HEK293 (cell line): ENCODE measurements at regions not wholly inside any gene's neighbourhood (a gene's known extent, or its start where the extent isn't known, plus 50 kb on each side); places are given as distances from the start of the nearest gene placed in this dataset.

Experiments used
- PRDM4 ChIP-seq: fragments of 450-650 bp; formaldehyde crosslinking; IDR thresholded peaks from 2 replicates; pipeline ENCODE4 v1.5.1; 2017; ENCODE audit warnings: missing biosample characterization, missing genetic modification characterization
- YY1 ChIP-seq: fragments of 450-650 bp; formaldehyde crosslinking; IDR thresholded peaks from 2 replicates; pipeline ENCODE4 v1.5.1; 2018; ENCODE audit warnings: missing biosample characterization, missing genetic modification characterization
- ZBTB11 ChIP-seq: fragments of 450-650 bp; formaldehyde crosslinking; conservative IDR thresholded peaks from 2 replicates; pipeline ENCODE4 v1.5.1; 2016; ENCODE audit warnings: low read depth, missing biosample characterization, missing genetic modification characterization
- ZNF121 ChIP-seq: fragments of 450-650 bp; formaldehyde crosslinking; IDR thresholded peaks from 2 replicates; pipeline ENCODE4 v1.5.1; 2016; ENCODE audit warnings: missing biosample characterization, missing genetic modification characterization
- ZNF239 ChIP-seq: fragments of 450-650 bp; formaldehyde crosslinking; IDR thresholded peaks from 2 replicates; pipeline ENCODE4 v1.5.1; 2016; ENCODE audit warnings: missing biosample characterization, missing genetic modification characterization
- ZNF274 ChIP-seq, 2 experiments: fragments of 200-500 bp in 1 of 2; fragments of 450-650 bp in 1 of 2; sonication (Bioruptor generic) in 1 of 2; formaldehyde crosslinking in 1 of 2; IDR thresholded peaks; 2 replicates each; pipeline versions ENCODE4 v1.5.1 to v1.6.1; 2014 to 2016; ENCODE audit warnings: borderline replicate concordance in 1 of 2, inconsistent platforms in 1 of 2, low read length in 1 of 2, missing biosample characterization in 1 of 2, missing genetic modification characterization in 1 of 2
- ZNF610 ChIP-seq: fragments of 450-650 bp; formaldehyde crosslinking; IDR thresholded peaks from 2 replicates; pipeline ENCODE4 v1.5.1; 2016; ENCODE audit warnings: missing biosample characterization, missing genetic modification characterization, borderline replicate concordance
- ZNF768 ChIP-seq: fragments of 450-650 bp; formaldehyde crosslinking; IDR thresholded peaks from 2 replicates; pipeline ENCODE4 v1.5.1; 2018; ENCODE audit warnings: missing biosample characterization, mild to moderate bottlenecking, missing genetic modification characterization
- ZNF792 ChIP-seq: fragments of 450-650 bp; formaldehyde crosslinking; IDR thresholded peaks from 2 replicates; pipeline ENCODE4 v1.5.1; 2016; ENCODE audit warnings: missing biosample characterization, missing genetic modification characterization
- ZSCAN23 ChIP-seq: fragments of 450-650 bp; formaldehyde crosslinking; IDR thresholded peaks from 2 replicates; pipeline ENCODE4 v1.5.1; 2016; ENCODE audit warnings: missing biosample characterization, missing genetic modification characterization
- TF ChIP-seq, protein P1 (sequence below): fragments of 450-650 bp; formaldehyde crosslinking; IDR thresholded peaks from 2 replicates; pipeline ENCODE4 v1.5.1; 2016; ENCODE audit warnings: missing biosample characterization, missing genetic modification characterization

DNA sequence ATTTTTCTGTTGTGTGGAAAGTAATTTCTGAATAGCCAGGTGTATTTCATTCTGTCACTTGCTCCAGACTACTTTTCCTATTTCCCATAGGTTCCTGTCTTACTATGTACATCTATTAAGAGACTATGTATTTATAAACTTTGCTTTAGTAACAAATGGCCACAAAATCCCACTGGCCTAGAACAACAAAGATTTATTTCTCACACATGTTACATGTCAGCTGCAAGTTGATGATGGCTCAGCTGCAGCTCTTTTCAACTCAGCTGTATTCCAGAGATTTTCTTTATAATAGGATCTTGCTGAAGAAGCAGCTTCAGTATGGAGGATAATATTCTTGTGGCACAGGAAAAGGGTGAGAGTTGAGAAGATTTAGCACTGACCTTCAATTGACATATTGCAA lies 539.6 kb upstream of the LRRC4C start:
- no peak for TF ChIP-seq PRDM4 (tag by site-specific recombination)
- TF ChIP-seq, protein P1, sequence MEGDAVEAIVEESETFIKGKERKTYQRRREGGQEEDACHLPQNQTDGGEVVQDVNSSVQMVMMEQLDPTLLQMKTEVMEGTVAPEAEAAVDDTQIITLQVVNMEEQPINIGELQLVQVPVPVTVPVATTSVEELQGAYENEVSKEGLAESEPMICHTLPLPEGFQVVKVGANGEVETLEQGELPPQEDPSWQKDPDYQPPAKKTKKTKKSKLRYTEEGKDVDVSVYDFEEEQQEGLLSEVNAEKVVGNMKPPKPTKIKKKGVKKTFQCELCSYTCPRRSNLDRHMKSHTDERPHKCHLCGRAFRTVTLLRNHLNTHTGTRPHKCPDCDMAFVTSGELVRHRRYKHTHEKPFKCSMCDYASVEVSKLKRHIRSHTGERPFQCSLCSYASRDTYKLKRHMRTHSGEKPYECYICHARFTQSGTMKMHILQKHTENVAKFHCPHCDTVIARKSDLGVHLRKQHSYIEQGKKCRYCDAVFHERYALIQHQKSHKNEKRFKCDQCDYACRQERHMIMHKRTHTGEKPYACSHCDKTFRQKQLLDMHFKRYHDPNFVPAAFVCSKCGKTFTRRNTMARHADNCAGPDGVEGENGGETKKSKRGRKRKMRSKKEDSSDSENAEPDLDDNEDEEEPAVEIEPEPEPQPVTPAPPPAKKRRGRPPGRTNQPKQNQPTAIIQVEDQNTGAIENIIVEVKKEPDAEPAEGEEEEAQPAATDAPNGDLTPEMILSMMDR (tag by site-specific recombination), result no peak
- no peak for TF ChIP-seq ZSCAN23 (tag by site-specific recombination)
- TF ChIP-seq YY1 (tag by site-specific recombination), result no peak
- TF ChIP-seq ZNF239 (tag by site-specific recombination), result no peak
- no peak for TF ChIP-seq ZBTB11 (tag by site-specific recombination)
- no peak for TF ChIP-seq ZNF768 (tag by site-specific recombination)
- no peak for TF ChIP-seq ZNF610 (tag by site-specific recombination)
- TF ChIP-seq ZNF274 (IDR thresholded peaks at IDR 0.05; ENCODE audit: low read length), result no peak
- TF ChIP-seq ZNF274 (tag by site-specific recombination; IDR thresholded peaks at IDR 0.05; ENCODE audit: borderline replicate concordance), result no peak
- no peak for TF ChIP-seq ZNF121
- no peak for TF ChIP-seq ZNF792 (tag by site-specific recombination)
